Spleen (tissue), 11 donors: ENCODE measurements at regions not wholly inside any gene's neighbourhood (a gene's known extent, or its start where the extent isn't known, plus 50 kb on each side); places are given as distances from the start of the nearest gene placed in this dataset.

Experiments used
- DNase-seq: peaks from one replicate; pipeline ENCODE4 v3.0.0-alpha.2; 2020
- H3K27ac ChIP-seq, 8 donors: fragments of 200-600 bp; sonication (generic) in 7 of 8; 1 replicate in 4 of 8; 2 replicates in 4 of 8; pipeline versions ENCODE4 v1.5.0 to v1.8.0; 2016 to 2021; ENCODE audit warnings: inconsistent platforms in 4 of 8, mild to moderate bottlenecking in 4 of 8, moderate library complexity in 1 of 8
- H3K27me3 ChIP-seq, 7 donors: fragments of 200-600 bp; sonication (generic) in 6 of 7; replicated peaks in 1 of 7; 1 replicate in 4 of 7; 2 replicates in 3 of 7; pipeline versions ENCODE4 v1.5.0 to v1.8.0; 2016 to 2021; ENCODE audit warnings: inconsistent platforms in 3 of 7, mild to moderate bottlenecking in 1 of 7
- H3K36me3 ChIP-seq, 6 donors: fragments of 200-600 bp; sonication (generic) in 5 of 6; 1 replicate in 4 of 6; 2 replicates in 2 of 6; pipeline versions ENCODE4 v1.5.0 to v1.8.0; 2016 to 2021; ENCODE audit warnings: inconsistent platforms in 2 of 6
- H3K4me1 ChIP-seq, 6 donors: fragments of 200-600 bp; sonication (generic) in 5 of 6; 1 replicate in 3 of 6; 2 replicates in 3 of 6; pipeline versions ENCODE4 v1.5.0 to v1.8.0; 2016 to 2021; ENCODE audit warnings: inconsistent platforms in 3 of 6
- H3K4me3 ChIP-seq, 8 donors: fragments of 200-600 bp; sonication (generic) in 7 of 8; 1 replicate in 4 of 8; 2 replicates in 4 of 8; pipeline versions ENCODE4 v1.5.0 to v1.8.0; 2016 to 2021; ENCODE audit warnings: inconsistent platforms in 4 of 8, mild to moderate bottlenecking in 4 of 8, moderate library complexity in 2 of 8
- H3K9me3 ChIP-seq, 8 donors: fragments of 200-600 bp; sonication (generic) in 7 of 8; 1 replicate in 4 of 8; 2 replicates in 4 of 8; pipeline versions ENCODE4 v1.5.0 to v1.8.0; 2016 to 2021; ENCODE audit warnings: inconsistent platforms in 4 of 8
- POLR2A ChIP-seq, 3 donors: fragments of 450-650 bp; IDR thresholded peaks; one replicate each; pipeline ENCODE4 v1.5.1; 2017; ENCODE audit warnings: antibody characterized with exemption in 3 of 3, mild to moderate bottlenecking in 1 of 3
- POLR2AphosphoS5 ChIP-seq, 3 donors: sonication (generic); formaldehyde crosslinking; IDR thresholded peaks; one replicate each; pipeline ENCODE4 v1.5.1; 2017; ENCODE audit warnings: antibody characterized with exemption in 3 of 3
- WGBS, 5 donors: extraction: QIAGEN DNeasy Blood & Tissue Kit in 3 of 5; methylation state at CpG; one replicate each; pipeline versions ENCODE4 v1.1.5 to v1.1.7; 2013 to 2018; 5-methylcytosine and 5-hydroxymethylcytosine counted together
- intact Hi-C: fragments of 100-400 bp; cut with DNase I; formaldehyde crosslinking; loops from one replicate; pipeline ENCODE4 v1.15.0; 2023; ENCODE audit warnings: low total_unique reads
- TF ChIP-seq, protein P1 (sequence below), 11 experiments: fragments of 200-600 bp in 7 of 11; fragments of 450-650 bp in 4 of 11; sonication (generic) in 4 of 11; IDR thresholded peaks in 8 of 11; conservative IDR thresholded peaks in 3 of 11; 1 replicate in 7 of 11; 2 replicates in 4 of 11; pipeline versions ENCODE4 v1.4.0 to v1.8.0; 2016 to 2021; ENCODE audit warnings: antibody characterized with exemption in 11 of 11, inconsistent platforms in 4 of 11, mild to moderate bottlenecking in 1 of 11
- donor health status: healthy with polysubstance abuse.
- donor health status: DM: no; HTN: no; CAD: no; lungs with moderate emphysema.
- donor health status: DM: no; HTN: no; CAD: no.
- donor health status: Bipolar disorder and iron deficiency.
- donor health status: healthy.
- donor health status: DM: no; HTN: no; CAD: no.
- donor health status: DM: yes; HTN: yes; CAD: no.

DNA sequence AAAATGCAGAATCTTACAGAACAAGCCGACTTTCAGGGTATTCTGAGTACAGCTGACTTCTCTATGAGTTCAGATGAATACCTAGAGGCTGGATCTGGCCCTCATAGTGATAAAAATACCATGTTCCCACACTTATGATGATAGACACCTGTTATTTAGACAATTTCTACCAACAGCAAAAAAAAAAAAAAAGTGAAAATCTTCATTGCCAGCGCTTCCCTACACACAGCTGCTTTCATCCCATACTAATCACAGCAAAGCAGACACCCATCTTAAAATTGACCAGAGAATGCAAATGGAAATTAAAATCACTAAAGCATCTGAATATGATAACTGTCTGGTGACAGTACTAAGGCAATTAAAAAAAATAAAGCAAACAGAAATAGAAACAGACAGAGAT, 132.1 kb upstream of the ADGRL3 start:
- H3K4me3 ChIP-seq, result no peak overlapping the region
- no peaks in the 10 kb centered on the region for H3K27me3 ChIP-seq
- no peaks in the 10 kb centered on the region for H3K4me1 ChIP-seq
- H3K36me3 ChIP-seq, result no peaks in the 10 kb centered on the region
- H3K27ac ChIP-seq, result no peak overlapping the region
- intact Hi-C loops, result no loop called here
- WGBS, 5 donors, result 68 to 84% (median 77%) methylated on average over 2 of the region's 2 CpGs
- TF ChIP-seq, protein P1, sequence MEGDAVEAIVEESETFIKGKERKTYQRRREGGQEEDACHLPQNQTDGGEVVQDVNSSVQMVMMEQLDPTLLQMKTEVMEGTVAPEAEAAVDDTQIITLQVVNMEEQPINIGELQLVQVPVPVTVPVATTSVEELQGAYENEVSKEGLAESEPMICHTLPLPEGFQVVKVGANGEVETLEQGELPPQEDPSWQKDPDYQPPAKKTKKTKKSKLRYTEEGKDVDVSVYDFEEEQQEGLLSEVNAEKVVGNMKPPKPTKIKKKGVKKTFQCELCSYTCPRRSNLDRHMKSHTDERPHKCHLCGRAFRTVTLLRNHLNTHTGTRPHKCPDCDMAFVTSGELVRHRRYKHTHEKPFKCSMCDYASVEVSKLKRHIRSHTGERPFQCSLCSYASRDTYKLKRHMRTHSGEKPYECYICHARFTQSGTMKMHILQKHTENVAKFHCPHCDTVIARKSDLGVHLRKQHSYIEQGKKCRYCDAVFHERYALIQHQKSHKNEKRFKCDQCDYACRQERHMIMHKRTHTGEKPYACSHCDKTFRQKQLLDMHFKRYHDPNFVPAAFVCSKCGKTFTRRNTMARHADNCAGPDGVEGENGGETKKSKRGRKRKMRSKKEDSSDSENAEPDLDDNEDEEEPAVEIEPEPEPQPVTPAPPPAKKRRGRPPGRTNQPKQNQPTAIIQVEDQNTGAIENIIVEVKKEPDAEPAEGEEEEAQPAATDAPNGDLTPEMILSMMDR (IDR thresholded peaks at IDR 0.05 in 8 of 11, conservative IDR thresholded peaks at IDR 0.05 in 3 of 11), result no peak
- H3K9me3 ChIP-seq, result peaks cover 0 to 4% (median 0%) of the 10 kb centered on the region in 8 donors
- no peak for DNase-seq

DNA sequence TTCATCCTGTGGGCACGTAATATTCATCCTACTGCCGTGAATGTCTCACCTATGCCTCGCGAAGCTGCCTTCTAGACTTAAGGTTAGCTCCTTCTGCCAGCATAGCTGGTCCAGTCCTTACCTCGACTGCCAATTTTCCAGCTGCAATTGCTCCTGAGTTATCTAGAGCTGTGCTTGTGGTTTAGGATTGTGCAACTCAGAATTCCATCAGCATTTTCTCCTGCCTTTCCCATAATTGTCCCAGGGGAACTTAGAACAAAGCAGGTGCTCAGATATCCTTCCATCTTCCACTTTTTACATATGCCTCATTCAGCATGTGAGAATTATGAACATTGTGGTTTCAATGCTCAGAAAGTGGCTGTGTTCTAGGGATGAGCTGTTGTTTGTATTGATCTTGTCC, 131.4 kb upstream of the ADGRL3 start:
- intact Hi-C loops, result no loop called here
- H3K4me3 ChIP-seq, result no peak overlapping the region
- DNase-seq, result no peak
- 73 to 83% (median 82%) methylated on average over 5 of the region's 5 CpGs for WGBS, 5 donors
- H3K36me3 ChIP-seq, result no peaks in the 10 kb centered on the region
- no peak for TF ChIP-seq POLR2AphosphoS5 (IDR thresholded peaks at IDR 0.05)
- peaks cover 0 to 4% (median 0%) of the 10 kb centered on the region in 8 donors for H3K9me3 ChIP-seq
- H3K27ac ChIP-seq, result no peak overlapping the region
- no peaks in the 10 kb centered on the region for H3K27me3 ChIP-seq
- H3K4me1 ChIP-seq, result no peaks in the 10 kb centered on the region

DNA sequence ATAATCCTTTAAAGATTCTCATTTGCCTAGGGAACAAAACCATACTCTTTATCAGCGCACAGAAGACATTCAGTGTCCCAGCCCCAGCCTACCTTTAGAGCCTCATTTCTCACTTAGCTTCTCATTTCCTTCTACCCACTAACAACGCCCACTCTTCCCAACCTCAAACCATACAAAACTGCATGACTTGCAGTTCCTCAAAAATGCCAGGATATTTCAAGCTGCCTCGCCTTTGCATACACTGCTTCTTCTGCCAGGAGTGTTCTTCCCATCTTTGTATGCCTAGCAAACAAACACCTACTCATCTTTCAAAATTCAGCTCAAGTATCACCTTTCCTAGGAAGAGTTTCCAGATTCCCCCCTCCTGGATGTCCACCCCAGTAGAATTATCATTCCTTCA, 129.9 kb upstream of the ADGRL3 start:
- TF ChIP-seq, protein P1 (IDR thresholded peaks at IDR 0.05 in 8 of 11, conservative IDR thresholded peaks at IDR 0.05 in 3 of 11), result no peak
- TF ChIP-seq POLR2AphosphoS5 (IDR thresholded peaks at IDR 0.05), result no peak
- TF ChIP-seq POLR2A (IDR thresholded peaks at IDR 0.05), result no peak
- WGBS, 5 donors, result 66 to 78% (median 74%) methylated on average over 3 of the region's 3 CpGs
- no peak for DNase-seq
- Histone ChIP-seq H3K4me3 (no peak overlapping the region), H3K27me3 (no peaks in the 10 kb centered on the region), H3K36me3 (no peaks in the 10 kb centered on the region), H3K9me3 (peaks cover 0 to 4% (median 0%) of the 10 kb centered on the region in 8 donors), H3K27ac (no peak overlapping the region), H3K4me1 (no peaks in the 10 kb centered on the region)
- intact Hi-C loops, result no loop called here

DNA sequence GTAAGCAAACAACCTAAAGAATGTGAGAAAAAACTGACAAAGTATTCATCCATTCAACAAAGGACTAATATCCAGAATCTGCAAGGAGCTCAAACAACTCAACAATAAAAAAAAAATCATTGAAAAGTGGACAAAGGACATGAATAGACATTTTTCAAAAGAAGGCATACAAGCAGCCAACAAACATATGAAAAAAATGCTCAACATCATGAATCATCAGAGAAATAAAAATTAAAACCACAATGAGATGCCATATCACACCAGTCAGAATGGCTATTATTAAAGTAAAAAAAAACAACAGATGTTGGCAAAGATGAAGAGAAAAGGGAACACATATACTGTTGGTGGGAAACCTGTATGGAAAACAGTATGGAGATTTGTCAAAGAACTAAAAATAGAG, 120.7 kb upstream of the ADGRL3 start:
- no peaks in the 10 kb centered on the region for H3K4me1 ChIP-seq
- intact Hi-C loops, result no loop called here
- TF ChIP-seq POLR2AphosphoS5 (IDR thresholded peaks at IDR 0.05) (no peak), POLR2A (IDR thresholded peaks at IDR 0.05) (no peak)
- TF ChIP-seq, protein P1 (IDR thresholded peaks at IDR 0.05 in 8 of 11, conservative IDR thresholded peaks at IDR 0.05 in 3 of 11), result no peak

DNA sequence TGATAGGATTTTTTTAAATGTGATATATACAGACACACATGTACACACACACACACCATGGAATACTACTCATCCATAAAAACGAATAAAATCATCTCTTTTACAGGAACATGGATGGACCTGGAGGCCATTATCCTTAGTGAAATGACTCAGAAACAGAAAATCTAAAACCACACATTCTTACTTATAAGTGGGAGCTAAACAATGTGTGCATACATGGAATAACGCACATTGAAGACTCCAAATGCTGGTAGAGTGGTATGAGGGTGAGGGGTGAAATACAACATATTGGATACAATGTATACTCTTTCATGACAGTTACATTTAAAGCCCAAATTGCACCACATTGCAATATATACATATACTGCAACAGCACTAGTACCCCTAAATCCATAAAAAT, 120.2 kb upstream of the ADGRL3 start:
- WGBS, 5 donors, result 63 to 77% (median 75%) methylated on average over 2 of the region's 2 CpGs
- Histone ChIP-seq H3K27me3 (no peaks in the 10 kb centered on the region), H3K4me3 (no peak overlapping the region), H3K27ac (no peak overlapping the region), H3K9me3 (peaks cover 0 to 7% (median 0%) of the 10 kb centered on the region in 8 donors), H3K4me1 (no peaks in the 10 kb centered on the region), H3K36me3 (no peaks in the 10 kb centered on the region)
- DNase-seq, result no peak
- no peak for TF ChIP-seq POLR2AphosphoS5 (IDR thresholded peaks at IDR 0.05)
- TF ChIP-seq, protein P1 (IDR thresholded peaks at IDR 0.05 in 8 of 11, conservative IDR thresholded peaks at IDR 0.05 in 3 of 11), result no peak
- no peak for TF ChIP-seq POLR2A (IDR thresholded peaks at IDR 0.05)
- intact Hi-C loops, result no loop called here

More for the DNA sequence above, 120.7 kb upstream of the ADGRL3 start:
- H3K9me3 ChIP-seq, result peaks cover 0 to 7% (median 0%) of the 10 kb centered on the region in 8 donors
- H3K36me3 ChIP-seq, result no peaks in the 10 kb centered on the region
- H3K27me3 ChIP-seq, result no peaks in the 10 kb centered on the region
- H3K27ac ChIP-seq, result no peak overlapping the region
- no peak overlapping the region for H3K4me3 ChIP-seq
- no peak for DNase-seq
